HepG2 (cell line): ENCODE measurements at regions not wholly inside any gene's neighbourhood (a gene's known extent, or its start where the extent isn't known, plus 50 kb on each side); places are given as distances from the start of the nearest gene placed in this dataset.

Source experiments
- ATAC-seq: fragments of 200-7000 bp; cut with Tn5 transposase; 3 replicates; pipeline ENCODE4 v1.9.1; 2020; ENCODE audit warnings: mild to moderate bottlenecking, moderate library complexity
- BruUV-seq: library from RNA; stranded (reverse); fragments of 400-500 nt; replicated peaks from 2 replicates; lab custom pipeline; 2021; lab: Mats Ljungman, UMichigan
- CTCF ChIA-PET: fragments of 300-600 bp; formaldehyde crosslinking; extraction: SDS; loops from one replicate; lab custom pipeline; 2021; ENCODE audit warnings: low total read pairs, inconsistent platforms, low intra/inter-chr PET ratio; lab: Yijun Ruan, JAX
- POLR2A ChIA-PET: fragments of 350-600 bp; sonication (Branson Sonifier 250); formaldehyde crosslinking; loops from one replicate; lab custom pipeline; 2020; ENCODE audit warnings: antibody characterized with exemption, inconsistent platforms; lab: Yijun Ruan, JAX
- DNase-seq: peaks from one replicate; pipeline ENCODE4 v3.0.0-alpha.2; 2015; ENCODE audit warnings: low spot score
- FAIRE-seq: peaks from 3 replicates; lab custom pipeline; 2011; peaks lifted over from hg19 to GRCh38; lab: Jason Lieb, UNC
- H2AFZ ChIP-seq: one replicate; pipeline ENCODE4 v1.6.1; 2011; ENCODE audit warnings: low read length, inconsistent platforms
- H3K27ac ChIP-seq: fragments of 300-600 bp; 3 replicates; pipeline ENCODE4 v1.8.0; 2011; ENCODE audit warnings: mixed run types, mild to moderate bottlenecking, mixed read lengths, low read length, inconsistent platforms; ENCODE audit not compliant: insufficient read depth; ENCODE audit errors: extremely low read length
- H3K27me3 ChIP-seq, 2 experiments: fragments of 200-600 bp in 1 of 2; 2 replicates in 1 of 2; 3 replicates in 1 of 2; pipeline versions ENCODE4 v1.6.0 to v1.8.0; 2011; ENCODE audit warnings: low read length in 2 of 2, mild to moderate bottlenecking in 2 of 2, moderate library complexity in 2 of 2, inconsistent platforms in 1 of 2; ENCODE audit not compliant: insufficient read depth in 2 of 2, control insufficient read depth in 1 of 2
- H3K36me3 ChIP-seq, 2 experiments: fragments of 200-600 bp in 1 of 2; replicated peaks in 1 of 2; 2 replicates in 1 of 2; 3 replicates in 1 of 2; pipeline versions ENCODE4 v1.5.1 to v1.8.0; 2011; ENCODE audit warnings: low read length in 2 of 2, inconsistent platforms in 1 of 2; ENCODE audit not compliant: insufficient read depth in 2 of 2, control insufficient read depth in 1 of 2
- H3K4me1 ChIP-seq: 2 replicates; pipeline ENCODE4 v1.5.1; 2012; ENCODE audit warnings: low read length, inconsistent platforms; ENCODE audit not compliant: insufficient read depth
- H3K4me2 ChIP-seq: 2 replicates; pipeline ENCODE4 v1.6.0; 2011; ENCODE audit warnings: low read depth, low read length, inconsistent platforms
- H3K4me3 ChIP-seq, 3 experiments: fragments of 200-600 bp in 1 of 3; sonication (generic), shearing (Covaris generic) in 1 of 3; replicated peaks in 1 of 3; 2 replicates each; pipeline ENCODE4 v1.5.1; 2011 to 2016; ENCODE audit warnings: low read length in 3 of 3, inconsistent platforms in 2 of 3, low read depth in 2 of 3, mild to moderate bottlenecking in 2 of 3, control low read depth in 1 of 3, mixed read lengths in 1 of 3; ENCODE audit not compliant: insufficient read depth in 1 of 3
- H3K79me2 ChIP-seq: one replicate; pipeline ENCODE4 v1.6.1; 2011; ENCODE audit warnings: low read length, inconsistent platforms; ENCODE audit not compliant: insufficient read depth
- H3K9ac ChIP-seq: 2 replicates; pipeline ENCODE4 v1.6.0; 2011; ENCODE audit warnings: mild to moderate bottlenecking, low read depth, low read length, inconsistent platforms; ENCODE audit not compliant: insufficient read depth
- H3K9me3 ChIP-seq: 2 replicates; pipeline ENCODE4 v1.5.1; 2012; ENCODE audit warnings: mild to moderate bottlenecking, low read length
- H4K20me1 ChIP-seq: 2 replicates; pipeline ENCODE4 v1.6.0; 2011; ENCODE audit warnings: inconsistent platforms, mild to moderate bottlenecking, low read length, moderate library complexity; ENCODE audit not compliant: insufficient read depth
- ELF3 ChIP-seq: IDR thresholded peaks from 2 replicates; pipeline ENCODE4 v1.6.1; 2016; ENCODE audit warnings: missing genetic modification reagents, missing compliant biosample characterization
- HNRNPK ChIP-seq: fragments of 200-400 bp; formaldehyde crosslinking; IDR thresholded peaks from 2 replicates; pipeline ENCODE4 v1.6.1; 2018; ENCODE audit warnings: low read length, low read depth, moderate library complexity, mild to moderate bottlenecking; ENCODE audit not compliant: poor library complexity, severe bottlenecking
- IKZF1 ChIP-seq: fragments of 450-650 bp; IDR thresholded peaks from 2 replicates; pipeline ENCODE4 v1.7.1; 2016
- MIXL1 ChIP-seq: IDR thresholded peaks from 2 replicates; pipeline ENCODE4 v1.6.1; 2016
- NFE2L1 ChIP-seq: sonication (generic); formaldehyde crosslinking; IDR thresholded peaks from 2 replicates; pipeline ENCODE4 v1.4.0; 2020; ENCODE audit warnings: missing genetic modification reagents, mild to moderate bottlenecking, borderline replicate concordance
- NFE2L2 ChIP-seq: fragments of 150-350 bp; IDR thresholded peaks from 2 replicates; pipeline ENCODE4 v1.6.1; 2014; ENCODE audit warnings: low read length
- RAD21 ChIP-seq: fragments of 450-650 bp; formaldehyde crosslinking; IDR thresholded peaks from 2 replicates; pipeline ENCODE4 v1.5.0; 2020; ENCODE audit warnings: mild to moderate bottlenecking
- RCOR2 ChIP-seq: IDR thresholded peaks from 2 replicates; pipeline ENCODE4 v1.6.1; 2016; ENCODE audit warnings: missing biosample characterization, missing genetic modification reagents
- STAT5B ChIP-seq: sonication (generic); formaldehyde crosslinking; IDR thresholded peaks from 2 replicates; pipeline ENCODE4 v1.4.0; 2020; ENCODE audit warnings: missing genetic modification reagents
- ZBTB8A ChIP-seq: sonication (generic); formaldehyde crosslinking; IDR thresholded peaks from 2 replicates; pipeline ENCODE4 v1.4.0; 2020; ENCODE audit warnings: mild to moderate bottlenecking, low read depth, missing genetic modification reagents, borderline replicate concordance
- ZMYM2 ChIP-seq: sonication (generic); formaldehyde crosslinking; IDR thresholded peaks from 2 replicates; pipeline ENCODE4 v1.8.0; 2022; ENCODE audit warnings: mild to moderate bottlenecking, missing genetic modification reagents
- ZNF205 ChIP-seq: IDR thresholded peaks from 2 replicates; pipeline ENCODE4 v1.6.1; 2018; ENCODE audit warnings: missing biosample characterization, missing genetic modification reagents
- ZNF225 ChIP-seq: sonication (generic); formaldehyde crosslinking; IDR thresholded peaks from 2 replicates; pipeline ENCODE4 v1.4.0; 2020; ENCODE audit warnings: mild to moderate bottlenecking, missing genetic modification reagents
- ZNF33A ChIP-seq: sonication (generic); formaldehyde crosslinking; IDR thresholded peaks from 2 replicates; pipeline ENCODE4 v1.5.1; 2020; ENCODE audit warnings: missing genetic modification reagents, mild to moderate bottlenecking, moderate library complexity, borderline replicate concordance
- ZNF768 ChIP-seq: sonication (generic); formaldehyde crosslinking; IDR thresholded peaks from 2 replicates; pipeline ENCODE4 v1.4.0; 2020; ENCODE audit warnings: missing genetic modification reagents
- in situ Hi-C: cut with HindIII; loops from 2 replicates; pipeline ENCODE4 v1.10.0; 2017; ENCODE audit warnings: low pct_unique_long_range_greater_than_20kb; ENCODE audit not compliant: extremely low pct_ligation_motif_present
- intact Hi-C: fragments of 100-400 bp; cut with micrococcal nuclease; formaldehyde crosslinking; loops from one replicate; pipeline ENCODE4 v1.10.0; 2022; ENCODE audit not compliant: unreplicated experiment
- TF ChIP-seq, protein P1 (sequence below): IDR thresholded peaks from 2 replicates; pipeline ENCODE4 v1.6.1; 2016
- TF ChIP-seq, protein P2 (sequence below): sonication (generic); formaldehyde crosslinking; IDR thresholded peaks from 2 replicates; pipeline ENCODE4 v1.8.0; 2022; ENCODE audit warnings: mild to moderate bottlenecking, missing genetic modification reagents, moderate library complexity
- TF ChIP-seq, protein P3 (sequence below): IDR thresholded peaks from 2 replicates; pipeline ENCODE4 v1.6.1; 2016; ENCODE audit warnings: low read depth, borderline replicate concordance

DNA sequence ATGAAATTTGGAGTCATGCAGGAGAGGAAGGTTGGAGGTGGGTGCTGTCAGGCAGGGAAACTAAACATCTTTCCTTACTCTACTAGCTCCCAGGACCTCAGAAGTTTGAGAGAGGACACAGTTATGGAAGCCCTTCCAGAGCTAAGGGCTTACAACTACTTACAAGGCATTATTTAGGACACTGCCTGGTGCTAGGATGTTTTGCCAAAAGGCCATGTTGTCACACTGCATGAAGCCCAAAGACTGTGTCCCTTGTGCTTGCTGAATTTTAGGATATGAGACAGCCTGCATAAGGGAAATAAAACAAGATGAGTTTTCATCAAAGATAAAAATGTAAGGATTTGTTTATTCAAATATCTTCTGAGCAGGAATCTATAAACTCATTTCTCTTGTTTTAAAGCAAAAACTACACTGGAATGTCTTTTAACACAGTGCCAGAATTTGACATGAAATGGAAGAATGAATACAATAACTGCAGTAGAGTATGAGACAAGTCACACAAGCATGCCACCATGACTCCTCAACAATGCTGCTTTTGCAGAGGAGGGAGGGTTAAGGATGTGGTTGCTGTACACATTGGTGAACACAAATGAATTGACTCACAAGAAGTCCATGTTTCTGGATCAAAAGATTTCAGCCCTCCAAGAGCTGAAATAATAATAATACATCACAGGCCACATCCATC lies 258.4 kb downstream of the SPRY2 start:
- intact Hi-C loops, result no loop called here
- FAIRE-seq, result no peak
- POLR2A ChIA-PET, result no interaction called here
- H2AFZ ChIP-seq, result no peak overlapping the region
- in situ Hi-C loops, result no loop called here
- no peaks in the 10 kb centered on the region for H3K36me3 ChIP-seq
- peaks cover 8% of the 10 kb centered on the region; the same call in 1 of the 2 replicates for H3K9me3 ChIP-seq
- no peak for TF ChIP-seq ZMYM2 (CRISPR knock-in tag)
- TF ChIP-seq ELF3 (CRISPR knock-in tag), result no peak
- TF ChIP-seq ZNF205 (CRISPR knock-in tag), result no peak
- no peak for TF ChIP-seq HNRNPK
- TF ChIP-seq, protein P1, sequence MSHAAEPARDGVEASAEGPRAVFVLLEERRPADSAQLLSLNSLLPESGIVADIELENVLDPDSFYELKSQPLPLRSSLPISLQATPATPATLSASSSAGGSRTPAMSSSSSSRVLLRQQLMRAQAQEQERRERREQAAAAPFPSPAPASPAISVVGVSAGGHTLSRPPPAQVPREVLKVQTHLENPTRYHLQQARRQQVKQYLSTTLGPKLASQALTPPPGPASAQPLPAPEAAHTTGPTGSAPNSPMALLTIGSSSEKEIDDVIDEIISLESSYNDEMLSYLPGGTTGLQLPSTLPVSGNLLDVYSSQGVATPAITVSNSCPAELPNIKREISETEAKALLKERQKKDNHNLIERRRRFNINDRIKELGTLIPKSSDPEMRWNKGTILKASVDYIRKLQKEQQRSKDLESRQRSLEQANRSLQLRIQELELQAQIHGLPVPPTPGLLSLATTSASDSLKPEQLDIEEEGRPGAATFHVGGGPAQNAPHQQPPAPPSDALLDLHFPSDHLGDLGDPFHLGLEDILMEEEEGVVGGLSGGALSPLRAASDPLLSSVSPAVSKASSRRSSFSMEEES (CRISPR knock-in tag), result no peak
- TF ChIP-seq RCOR2 (CRISPR knock-in tag), result no peak
- TF ChIP-seq MIXL1, result no peak
- TF ChIP-seq NFE2L1 (CRISPR knock-in tag), result no peak
- TF ChIP-seq ZNF33A (CRISPR knock-in tag), result no peak
- TF ChIP-seq ZNF768, result no peak
- TF ChIP-seq NFE2L2, result no peak
- TF ChIP-seq RAD21 (CRISPR knock-in tag), result no peak
- TF ChIP-seq IKZF1, result no peak
- TF ChIP-seq, protein P2, sequence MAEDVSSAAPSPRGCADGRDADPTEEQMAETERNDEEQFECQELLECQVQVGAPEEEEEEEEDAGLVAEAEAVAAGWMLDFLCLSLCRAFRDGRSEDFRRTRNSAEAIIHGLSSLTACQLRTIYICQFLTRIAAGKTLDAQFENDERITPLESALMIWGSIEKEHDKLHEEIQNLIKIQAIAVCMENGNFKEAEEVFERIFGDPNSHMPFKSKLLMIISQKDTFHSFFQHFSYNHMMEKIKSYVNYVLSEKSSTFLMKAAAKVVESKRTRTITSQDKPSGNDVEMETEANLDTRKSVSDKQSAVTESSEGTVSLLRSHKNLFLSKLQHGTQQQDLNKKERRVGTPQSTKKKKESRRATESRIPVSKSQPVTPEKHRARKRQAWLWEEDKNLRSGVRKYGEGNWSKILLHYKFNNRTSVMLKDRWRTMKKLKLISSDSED (CRISPR knock-in tag), result no peak
- TF ChIP-seq ZBTB8A, result no peak
- no peak for TF ChIP-seq STAT5B
- no peak for TF ChIP-seq ZNF225 (CRISPR knock-in tag)
- TF ChIP-seq, protein P3, sequence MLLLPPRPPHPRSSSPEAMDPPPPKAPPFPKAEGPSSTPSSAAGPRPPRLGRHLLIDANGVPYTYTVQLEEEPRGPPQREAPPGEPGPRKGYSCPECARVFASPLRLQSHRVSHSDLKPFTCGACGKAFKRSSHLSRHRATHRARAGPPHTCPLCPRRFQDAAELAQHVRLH (CRISPR knock-in tag), result no peak
- no TSS peak for BruUV-seq
- H3K79me2 ChIP-seq, result no peaks in the 10 kb centered on the region
- no peak overlapping the region for H3K4me3 ChIP-seq
- no peaks in the 10 kb centered on the region for H3K27me3 ChIP-seq
- H3K4me2 ChIP-seq, result no peak overlapping the region
- CTCF ChIA-PET, result no interaction called here
- no peak for ATAC-seq
- H4K20me1 ChIP-seq, result no peaks in the 10 kb centered on the region
- H3K9ac ChIP-seq, result no peak overlapping the region
- H3K4me1 ChIP-seq, result no peaks in the 10 kb centered on the region
- DNase-seq, result no peak
- no peak overlapping the region for H3K27ac ChIP-seq
